NCI-H345 (cell line): ENCODE measurements at regions not wholly inside any gene's neighbourhood (a gene's known extent, or its start where the extent isn't known, plus 50 kb on each side); places are given as distances from the start of the nearest gene placed in this dataset.
"Not testable (repeated sequence)": the region's sequence is repeated elsewhere in the genome, so short reads cannot be mapped to it uniquely, and the experiment has no call there.

Source experiments
- DNase-seq: peaks from one replicate; lab custom pipeline; 2025; lab: John Stamatoyannopoulos, UW

DNA sequence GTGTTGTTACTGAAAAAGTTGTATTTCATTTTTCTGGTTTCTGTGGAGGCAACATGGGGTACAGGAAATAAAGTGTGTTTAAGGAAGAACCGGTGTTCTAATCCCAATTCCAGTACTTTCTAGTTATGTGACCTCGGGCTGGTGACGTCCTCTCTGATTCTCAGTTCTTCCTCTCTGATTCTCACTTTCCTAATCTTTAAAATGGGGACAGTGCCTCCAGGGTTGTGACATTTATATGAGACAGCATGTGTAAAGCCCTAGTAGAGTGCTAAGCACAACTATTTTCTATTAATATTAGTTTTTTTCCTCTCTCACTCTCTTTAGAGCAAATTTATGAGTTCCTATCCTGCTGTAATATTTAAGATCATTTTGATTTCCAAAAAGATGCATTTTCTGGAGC, 50.9 kb upstream of the PTPDC1 start:
- no peak for DNase-seq

DNA sequence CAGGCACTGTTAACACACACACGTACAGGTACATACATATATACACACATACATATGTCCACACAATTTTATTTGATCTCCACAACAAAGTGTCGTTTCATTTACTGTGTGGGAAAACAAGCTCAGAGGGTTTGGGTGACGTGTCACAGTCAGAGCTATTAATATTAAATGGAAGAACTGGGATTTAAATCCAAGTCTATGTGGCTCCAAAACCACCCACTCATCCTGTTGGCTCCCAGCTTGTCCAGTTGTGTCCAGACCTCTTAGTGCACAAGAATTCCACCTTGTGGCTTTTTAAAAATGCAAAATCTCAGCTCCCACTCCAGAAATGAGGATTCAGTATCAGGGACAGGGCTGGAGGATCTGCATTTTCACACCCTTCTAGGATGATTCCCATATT, 52.3 kb upstream of the PTPDC1 start:
- no peak for DNase-seq

DNA sequence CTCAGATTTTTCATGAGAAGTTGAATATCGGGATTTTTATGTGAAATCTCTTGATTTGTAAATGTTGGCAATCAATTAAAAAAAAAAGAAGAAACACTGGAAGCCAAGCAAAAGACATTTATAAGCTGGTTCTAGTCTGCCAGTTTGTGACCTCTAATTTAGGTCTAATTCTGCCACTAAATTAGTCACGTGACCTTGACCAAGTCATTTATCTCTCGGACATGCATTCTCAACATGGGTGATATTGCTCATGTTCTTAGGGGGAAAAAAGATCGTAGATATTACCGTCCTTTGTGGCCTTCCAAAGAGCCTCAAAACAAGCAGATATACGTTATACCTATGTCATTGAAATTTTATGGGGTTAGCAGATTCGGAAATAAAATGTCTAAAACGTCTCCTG, 52.9 kb upstream of the PTPDC1 start:
- no peak for DNase-seq

DNA sequence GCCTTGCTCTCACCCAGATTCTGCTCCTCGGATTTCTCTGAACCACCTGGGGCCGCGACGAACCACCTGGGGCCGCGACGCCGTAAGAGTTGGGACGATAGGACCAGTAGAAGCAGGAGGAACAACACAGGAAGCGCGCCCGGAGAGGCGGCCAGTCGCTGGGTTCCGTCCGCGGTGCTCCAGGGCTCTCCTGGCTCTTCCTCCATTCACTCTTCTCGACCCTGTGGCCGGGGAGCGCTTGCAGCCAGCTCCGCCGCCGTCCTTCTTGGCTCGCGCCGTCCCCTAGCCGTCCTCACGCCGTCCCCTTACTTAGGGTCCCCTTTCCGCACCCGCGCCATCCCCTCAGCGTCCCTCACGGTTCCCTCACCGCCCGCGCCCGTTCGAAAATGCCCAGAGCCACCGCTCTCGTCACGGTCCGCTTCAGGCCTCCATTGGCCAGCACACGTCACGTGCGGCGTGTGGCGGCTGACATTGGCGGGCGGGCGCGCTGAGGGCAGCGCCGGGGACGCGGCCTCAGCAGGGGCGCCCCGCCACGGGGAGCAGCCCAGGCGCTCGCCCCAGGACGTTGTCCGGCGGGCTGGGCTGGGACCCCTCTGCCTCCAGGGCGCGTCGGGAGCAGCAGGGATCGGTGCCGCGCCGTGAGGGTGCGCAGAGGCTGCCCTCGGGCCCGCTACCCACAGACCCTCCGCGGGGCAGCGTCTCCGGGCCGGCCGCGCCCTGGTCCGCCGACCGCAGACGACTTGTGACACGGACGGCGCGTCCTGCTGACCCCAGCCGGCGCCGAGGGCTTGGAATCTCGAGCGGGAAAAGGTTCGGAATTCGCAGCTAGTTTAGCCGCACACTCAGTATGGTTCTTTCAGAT, 53.7 kb upstream of the PTPDC1 start:
- peak; percentile 83 for DNase-seq

DNA sequence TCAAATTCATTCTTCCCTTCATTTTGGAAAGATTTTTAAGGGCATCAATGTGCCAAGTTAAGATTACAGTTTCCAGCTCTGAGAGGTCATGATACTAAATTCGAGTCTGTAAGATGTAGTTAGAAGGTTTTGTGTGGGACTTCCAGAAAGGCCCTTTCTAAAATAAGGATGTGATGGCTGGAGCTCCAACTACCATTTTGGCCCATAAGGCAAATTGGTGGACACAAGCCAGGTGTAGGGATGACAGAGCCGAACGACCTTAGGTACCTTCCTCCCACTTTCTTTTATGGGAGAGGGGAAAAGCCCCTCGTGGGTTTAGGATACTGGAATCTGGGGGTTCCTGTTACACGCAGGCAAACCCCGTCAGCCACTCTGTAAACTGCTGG, 54.3 kb upstream of the PTPDC1 start:
- DNase-seq, result no peak

DNA sequence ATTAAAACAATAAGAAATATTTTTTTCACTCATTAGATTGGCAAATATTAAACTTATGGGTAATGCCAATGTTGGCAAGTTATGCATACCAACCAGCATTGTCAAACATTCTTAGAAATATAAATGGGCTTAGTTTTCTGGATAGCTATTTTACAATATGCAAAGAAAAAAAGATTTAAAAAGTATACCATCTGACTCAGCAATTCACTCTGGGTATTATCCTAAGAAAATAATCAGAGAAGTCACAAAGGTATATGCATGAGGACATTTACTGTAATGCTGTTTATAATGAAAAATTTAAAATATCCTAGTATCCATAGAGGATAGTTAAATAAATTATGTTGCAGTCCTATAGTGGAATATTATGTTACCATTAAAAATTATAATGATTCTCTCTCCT, 57.4 kb upstream of the PTPDC1 start:
- DNase-seq, result no peak

DNA sequence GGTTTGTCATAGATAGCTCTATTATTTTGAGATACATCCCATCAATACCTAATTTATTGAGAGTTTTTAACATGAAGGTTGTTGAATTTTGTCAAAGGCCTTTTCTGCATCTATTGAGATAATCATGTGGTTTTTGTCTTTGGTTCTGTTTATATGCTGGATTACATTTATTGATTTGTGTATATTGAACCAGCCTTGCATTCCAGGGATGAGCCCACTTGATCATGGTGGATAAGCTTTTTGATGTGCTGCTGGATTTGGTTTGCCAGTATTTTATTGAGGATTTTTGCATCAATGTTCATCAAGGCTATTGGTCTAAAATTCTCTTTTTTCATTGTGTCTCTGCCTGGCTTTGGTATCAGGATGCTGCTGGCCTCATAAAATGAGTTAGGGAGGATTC, 61.8 kb upstream of the PTPDC1 start:
- not testable (repeated sequence) for DNase-seq

DNA sequence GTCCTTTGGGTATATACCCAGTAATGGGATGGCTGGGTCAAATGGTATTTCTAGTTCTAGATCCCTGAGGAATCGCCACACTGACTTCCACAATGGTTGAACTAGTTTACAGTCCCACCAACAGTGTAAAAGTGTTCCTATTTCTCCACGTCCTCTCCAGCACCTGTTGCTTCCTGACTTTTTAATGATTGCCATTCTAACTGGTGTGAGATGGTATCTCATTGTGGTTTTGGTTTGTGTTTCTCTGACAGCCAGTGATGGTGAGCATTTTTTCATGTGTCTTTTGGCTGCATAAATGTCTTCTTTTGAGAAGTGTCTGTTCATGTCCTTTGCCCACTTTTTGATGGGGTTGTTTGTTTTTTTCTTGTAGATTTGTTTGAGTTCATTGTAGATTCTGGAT, 63.4 kb upstream of the PTPDC1 start:
- not testable (repeated sequence) for DNase-seq

DNA sequence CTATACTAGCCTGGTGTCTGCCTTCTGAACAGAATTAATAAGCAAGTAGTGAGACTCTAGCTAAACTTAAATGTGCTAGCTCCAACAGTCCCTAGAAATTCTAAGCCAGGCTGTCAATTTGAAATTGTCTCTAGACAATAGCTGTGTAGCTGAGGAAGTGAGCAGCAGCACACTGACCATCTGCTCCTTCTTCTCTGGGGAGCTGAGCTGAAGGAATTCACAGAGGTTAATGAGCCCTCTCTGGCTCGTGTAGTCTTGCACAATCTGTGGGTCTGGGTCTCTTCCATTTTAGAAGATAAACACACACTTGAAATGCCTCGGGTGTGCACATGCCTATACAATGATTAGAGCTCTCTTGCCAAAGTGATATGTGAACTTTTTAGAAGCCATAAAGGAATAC, 63.5 kb upstream of the BARX1 start:
- no peak for DNase-seq

DNA sequence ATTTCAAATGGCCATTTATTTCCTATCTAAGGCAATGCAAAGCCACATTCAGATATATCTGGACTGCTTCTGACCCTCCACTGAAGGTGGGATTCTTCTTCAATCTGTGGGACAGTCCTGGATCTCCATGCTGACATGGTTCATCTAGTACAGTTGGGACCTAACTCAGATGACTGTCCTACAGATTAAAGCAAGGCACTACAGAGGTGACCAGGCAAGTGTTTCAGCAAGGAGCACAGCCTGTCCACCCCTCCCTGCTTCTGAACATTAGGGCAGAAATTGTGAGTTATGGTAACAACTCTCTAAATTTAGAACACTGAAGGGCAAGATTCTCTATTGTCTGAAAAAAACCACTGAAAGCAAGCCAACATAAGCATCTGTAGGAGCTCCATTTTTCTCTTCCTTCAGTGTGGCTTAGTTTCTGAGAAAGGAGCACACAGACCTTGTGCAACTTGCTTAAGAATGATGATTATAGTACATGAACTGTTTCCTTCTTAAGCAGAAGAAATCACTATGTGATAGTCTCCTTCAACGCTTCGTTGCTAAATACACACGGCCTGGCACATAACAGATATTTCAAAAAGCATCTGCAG, 62.9 kb upstream of the BARX1 start:
- DNase-seq, result no peak

DNA sequence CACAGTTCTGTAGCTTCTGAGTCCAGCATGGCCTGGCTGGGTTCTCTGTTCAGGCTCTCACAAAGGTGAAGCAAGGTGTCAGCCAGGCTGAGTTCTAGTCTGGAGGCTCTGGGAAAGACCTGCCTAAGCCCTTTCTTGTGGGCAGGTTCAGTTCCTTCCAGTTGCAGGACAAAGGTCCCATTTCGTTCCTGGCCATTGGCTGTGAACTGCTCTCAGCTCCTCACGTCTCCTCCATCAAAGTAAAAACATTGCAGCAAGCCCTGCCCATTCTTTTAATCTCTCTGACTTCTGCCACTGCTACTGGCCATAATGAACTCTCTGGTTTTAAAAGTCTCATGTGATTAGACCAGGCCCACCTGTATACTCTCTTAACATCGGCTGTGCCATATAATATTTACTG, 61.6 kb upstream of the BARX1 start:
- no peak for DNase-seq

DNA sequence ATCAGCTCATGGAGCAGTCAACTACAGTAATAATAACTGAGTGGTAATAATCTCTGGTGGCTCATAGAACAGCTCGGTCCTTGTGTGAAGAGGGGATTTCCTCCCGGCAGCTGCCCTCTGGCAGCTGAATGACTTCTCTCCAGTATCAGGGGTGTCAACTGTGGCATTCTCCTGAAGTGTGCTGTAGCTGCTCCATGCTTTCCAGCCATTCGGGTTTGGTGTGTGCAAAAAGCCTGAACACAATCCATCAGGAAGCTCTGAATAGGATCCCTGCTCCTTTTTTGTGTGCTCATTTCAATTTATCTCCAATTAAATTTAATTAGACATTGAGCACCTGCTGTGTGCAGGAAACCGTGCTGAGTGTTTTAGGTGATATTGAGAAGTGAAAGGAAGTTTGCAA, 59.8 kb upstream of the BARX1 start:
- DNase-seq, result peak; percentile 14

DNA sequence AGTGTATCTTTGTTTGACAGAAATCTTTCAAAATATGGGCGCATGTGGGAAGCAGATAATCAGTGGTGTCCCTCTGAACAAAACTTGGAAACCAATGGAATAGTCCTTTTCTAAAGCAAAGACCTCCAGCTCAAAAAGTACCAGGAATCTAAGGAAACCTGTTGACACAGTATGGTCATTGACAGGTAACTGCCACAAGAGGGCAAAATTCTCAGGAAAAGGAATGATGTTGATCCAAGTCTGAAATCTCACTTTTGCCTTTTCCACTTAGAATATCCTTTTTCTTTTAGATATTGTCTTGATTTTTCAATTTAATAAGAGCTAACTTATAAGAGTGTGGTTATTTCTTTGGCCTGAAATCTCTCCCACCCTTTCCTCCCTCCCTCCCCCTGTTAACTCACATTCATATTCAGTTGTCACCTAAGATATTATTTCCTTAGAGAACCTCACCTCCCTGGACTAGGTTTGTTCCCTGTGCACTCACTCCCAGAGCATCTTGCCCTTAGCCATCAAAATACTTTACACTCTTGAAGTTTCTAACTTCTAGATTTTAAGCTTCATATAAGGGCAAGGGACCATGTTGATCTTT, 59.0 kb upstream of the BARX1 start:
- peak; percentile 21 for DNase-seq

DNA sequence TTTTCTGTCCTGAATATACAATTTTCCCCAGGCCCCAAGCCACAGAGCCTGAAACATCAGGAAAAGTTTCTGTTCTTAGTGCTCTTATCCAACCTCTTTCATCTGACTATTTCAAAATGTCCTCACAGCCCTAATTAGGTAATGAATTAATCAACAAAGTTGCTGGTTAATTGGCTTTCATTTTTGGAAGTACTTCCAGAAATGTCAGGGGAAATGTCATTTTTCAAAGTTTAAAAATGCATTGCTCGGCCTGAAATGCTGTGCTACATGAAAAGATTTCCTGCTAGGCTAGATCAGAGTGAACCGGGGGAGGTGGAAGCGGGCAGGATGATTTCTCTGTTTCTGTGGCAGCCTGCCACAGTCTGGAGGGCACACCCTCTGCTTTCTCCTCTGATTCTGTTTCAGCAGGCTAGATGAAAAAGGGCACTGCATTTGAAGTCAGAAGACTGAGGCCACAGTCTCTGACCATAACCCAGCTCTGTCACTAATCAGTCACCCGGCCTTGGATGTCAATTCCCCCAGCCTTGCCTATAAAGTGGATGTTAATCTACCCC, 55.9 kb upstream of the BARX1 start:
- DNase-seq, result no peak

DNA sequence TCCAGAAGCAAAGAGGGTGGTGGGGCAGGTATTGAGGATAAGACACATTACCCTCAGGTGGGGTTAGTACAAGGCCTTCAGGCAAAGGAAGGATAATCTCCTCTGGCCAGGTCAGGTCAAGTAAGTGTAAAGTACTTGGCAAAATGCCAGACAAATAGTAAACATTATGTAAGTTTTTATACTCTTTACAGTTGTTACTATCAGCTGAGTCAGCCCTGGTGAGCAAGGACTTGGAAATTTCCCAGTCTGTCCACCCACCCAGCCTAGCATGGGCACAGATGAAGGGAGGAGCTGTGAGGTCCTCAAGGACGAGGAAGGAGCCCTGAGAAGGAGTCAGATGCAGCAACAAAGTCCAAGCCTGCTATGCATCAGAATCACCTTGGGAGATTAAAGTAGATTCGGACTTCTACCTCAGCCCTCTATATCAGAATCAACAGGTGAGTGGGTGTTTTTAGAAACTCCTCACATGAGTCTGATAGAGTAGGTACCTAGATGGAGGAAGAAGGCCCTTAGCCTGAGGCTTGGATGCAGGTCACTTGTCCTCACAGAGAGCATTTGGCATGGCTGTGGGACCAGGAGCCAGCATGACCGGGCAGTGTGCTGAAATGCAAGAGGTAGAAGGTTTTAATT, 50.2 kb upstream of the BARX1 start:
- DNase-seq, result no peak
